ENCODE measurements at regions not wholly inside any gene's neighbourhood (a gene's known extent, or its start where the extent isn't known, plus 50 kb on each side); places are given as distances from the start of the nearest gene placed in this dataset.

DNA sequence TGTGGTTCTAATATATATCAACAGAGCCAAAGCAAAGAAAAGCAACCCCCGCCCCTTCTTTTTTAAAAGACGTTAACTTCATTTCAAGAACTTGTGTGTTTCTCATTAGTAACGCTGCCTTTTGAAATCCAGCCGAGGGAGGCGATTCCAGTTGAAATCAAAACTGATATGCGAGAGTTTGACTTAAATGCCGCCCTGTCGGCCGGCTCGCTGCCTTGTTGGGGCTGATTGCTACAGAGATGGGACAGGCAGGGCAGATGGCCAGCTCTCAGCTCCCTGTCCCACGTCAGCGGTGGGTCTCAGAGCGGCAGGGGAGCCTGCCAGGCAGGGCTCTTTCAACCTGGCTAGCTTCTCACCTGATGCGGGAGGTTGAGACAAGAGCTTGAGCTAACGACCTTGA lies 51.9 kb upstream of the ALX4 start:
- no peaks in the 10 kb centered on the region for H3K36me3 ChIP-seq (ENCODE audit: control insufficient read depth, low read length)
- no peaks in the 10 kb centered on the region for H3K79me2 ChIP-seq (ENCODE audit: control insufficient read depth, low read length)
- H3K9me3 ChIP-seq (ENCODE audit: control insufficient read depth, insufficient read depth, low read length) = no peaks in the 10 kb centered on the region
- no peak overlapping the region for H3K4me2 ChIP-seq (ENCODE audit: low read length)
- no peak overlapping the region for H3K27ac ChIP-seq (ENCODE audit: low read depth, low read length)
- no peaks in the 10 kb centered on the region for H3K9me2 ChIP-seq (replicated peaks; ENCODE audit: control insufficient read depth, low read length)
- H3K27me3 ChIP-seq (ENCODE audit: control insufficient read depth, low read length) = peaks cover 3% of the 10 kb centered on the region; the same call in 1 of the 2 replicates
- H4K20me1 ChIP-seq (ENCODE audit: control insufficient read depth, insufficient read depth, low read depth, low read length) = no peaks in the 10 kb centered on the region
- H3K4me1 ChIP-seq (ENCODE audit: control insufficient read depth, low read length) = no peaks in the 10 kb centered on the region
- H3F3A ChIP-seq (ENCODE audit: control insufficient read depth, insufficient read depth) = no peaks in the 10 kb centered on the region
- TF ChIP-seq, protein P1, sequence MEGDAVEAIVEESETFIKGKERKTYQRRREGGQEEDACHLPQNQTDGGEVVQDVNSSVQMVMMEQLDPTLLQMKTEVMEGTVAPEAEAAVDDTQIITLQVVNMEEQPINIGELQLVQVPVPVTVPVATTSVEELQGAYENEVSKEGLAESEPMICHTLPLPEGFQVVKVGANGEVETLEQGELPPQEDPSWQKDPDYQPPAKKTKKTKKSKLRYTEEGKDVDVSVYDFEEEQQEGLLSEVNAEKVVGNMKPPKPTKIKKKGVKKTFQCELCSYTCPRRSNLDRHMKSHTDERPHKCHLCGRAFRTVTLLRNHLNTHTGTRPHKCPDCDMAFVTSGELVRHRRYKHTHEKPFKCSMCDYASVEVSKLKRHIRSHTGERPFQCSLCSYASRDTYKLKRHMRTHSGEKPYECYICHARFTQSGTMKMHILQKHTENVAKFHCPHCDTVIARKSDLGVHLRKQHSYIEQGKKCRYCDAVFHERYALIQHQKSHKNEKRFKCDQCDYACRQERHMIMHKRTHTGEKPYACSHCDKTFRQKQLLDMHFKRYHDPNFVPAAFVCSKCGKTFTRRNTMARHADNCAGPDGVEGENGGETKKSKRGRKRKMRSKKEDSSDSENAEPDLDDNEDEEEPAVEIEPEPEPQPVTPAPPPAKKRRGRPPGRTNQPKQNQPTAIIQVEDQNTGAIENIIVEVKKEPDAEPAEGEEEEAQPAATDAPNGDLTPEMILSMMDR (IDR thresholded peaks at IDR 0.05; ENCODE audit: low read depth, low read length, poor library complexity, severe bottlenecking) = no peak
- no peak for TF ChIP-seq EZH2phosphoT487 (IDR thresholded peaks at IDR 0.05; ENCODE audit: borderline replicate concordance, low read length)
- no peak overlapping the region for H3K4me3 ChIP-seq (ENCODE audit: low read length)

DNA sequence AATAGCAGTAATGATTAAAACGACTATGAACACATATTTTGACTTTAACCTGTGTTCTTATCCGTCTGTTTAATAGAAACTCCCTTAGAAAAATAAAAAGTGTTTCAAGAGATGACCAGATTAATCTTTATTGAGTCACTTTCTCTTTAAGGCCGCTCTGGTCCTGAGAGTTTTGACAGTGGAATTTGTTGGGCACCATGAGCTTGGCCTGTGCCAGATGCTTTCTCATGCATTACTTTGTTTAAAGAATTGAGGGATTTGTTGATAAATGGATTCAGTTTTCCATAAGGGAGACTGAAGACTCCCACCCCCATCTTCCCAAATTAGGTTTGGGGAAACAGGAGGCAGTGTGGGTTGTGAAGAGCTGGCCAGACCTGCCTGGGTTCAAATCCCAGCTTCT lies 53.2 kb upstream of the ALX4 start:
- no peaks in the 10 kb centered on the region for H3K79me2 ChIP-seq (ENCODE audit: control insufficient read depth, low read length)
- no peak overlapping the region for H3K4me3 ChIP-seq (ENCODE audit: low read length)
- no peaks in the 10 kb centered on the region for H3K9me2 ChIP-seq (replicated peaks; ENCODE audit: control insufficient read depth, low read length)
- H3K36me3 ChIP-seq (ENCODE audit: control insufficient read depth, low read length) = no peaks in the 10 kb centered on the region
- TF ChIP-seq, protein P1 (IDR thresholded peaks at IDR 0.05; ENCODE audit: low read depth, low read length, poor library complexity, severe bottlenecking) = no peak
- peaks cover 3% of the 10 kb centered on the region; the same call in 1 of the 2 replicates for H3K27me3 ChIP-seq (ENCODE audit: control insufficient read depth, low read length)
- H3K27ac ChIP-seq (ENCODE audit: low read depth, low read length) = no peak overlapping the region
- no peaks in the 10 kb centered on the region for H3F3A ChIP-seq (ENCODE audit: control insufficient read depth, insufficient read depth)
- H3K4me1 ChIP-seq (ENCODE audit: control insufficient read depth, low read length) = no peaks in the 10 kb centered on the region
- no peaks in the 10 kb centered on the region for H4K20me1 ChIP-seq (ENCODE audit: control insufficient read depth, insufficient read depth, low read depth, low read length)
- H3K9me3 ChIP-seq (ENCODE audit: control insufficient read depth, insufficient read depth, low read length) = no peaks in the 10 kb centered on the region
- no peak overlapping the region for H3K4me2 ChIP-seq (ENCODE audit: low read length)

DNA sequence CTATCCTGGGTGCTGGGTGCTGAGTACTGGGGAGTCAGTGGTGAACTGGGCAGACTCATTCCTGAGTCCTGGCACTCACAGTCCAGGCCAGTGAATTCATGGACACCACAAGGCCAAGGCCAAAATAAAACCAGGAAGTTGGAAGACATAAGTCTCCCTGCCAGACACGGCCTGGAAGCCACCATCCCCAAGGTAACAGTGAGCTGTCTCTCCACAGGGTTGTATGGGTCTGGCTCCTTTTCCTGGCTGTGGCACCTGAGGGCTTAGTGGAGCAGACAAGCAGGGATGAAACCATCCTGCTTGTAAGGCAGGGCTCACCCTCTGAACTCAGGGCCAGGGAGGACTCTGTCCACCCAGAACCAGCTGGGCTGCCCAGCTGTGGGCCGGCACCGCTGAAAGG lies 54.7 kb upstream of the ALX4 start:
- H3K4me2 ChIP-seq (ENCODE audit: low read length) = no peak overlapping the region
- no peaks in the 10 kb centered on the region for H3K9me2 ChIP-seq (replicated peaks; ENCODE audit: control insufficient read depth, low read length)
- TF ChIP-seq, protein P1 (IDR thresholded peaks at IDR 0.05; ENCODE audit: low read depth, low read length, poor library complexity, severe bottlenecking) = no peak
- TF ChIP-seq EZH2phosphoT487 (IDR thresholded peaks at IDR 0.05; ENCODE audit: borderline replicate concordance, low read length) = no peak
- no peaks in the 10 kb centered on the region for H3K9me3 ChIP-seq (ENCODE audit: control insufficient read depth, insufficient read depth, low read length)
- H3K4me3 ChIP-seq (ENCODE audit: low read length) = no peak overlapping the region
- no peaks in the 10 kb centered on the region for H3K79me2 ChIP-seq (ENCODE audit: control insufficient read depth, low read length)
- H3F3A ChIP-seq (ENCODE audit: control insufficient read depth, insufficient read depth) = no peaks in the 10 kb centered on the region
- H3K4me1 ChIP-seq (ENCODE audit: control insufficient read depth, low read length) = no peaks in the 10 kb centered on the region
- no peaks in the 10 kb centered on the region for H3K36me3 ChIP-seq (ENCODE audit: control insufficient read depth, low read length)
- H4K20me1 ChIP-seq (ENCODE audit: control insufficient read depth, insufficient read depth, low read depth, low read length) = no peaks in the 10 kb centered on the region
- H3K27me3 ChIP-seq (ENCODE audit: control insufficient read depth, low read length) = peaks cover 3% of the 10 kb centered on the region; the same call in 1 of the 2 replicates
- H3K27ac ChIP-seq (ENCODE audit: low read depth, low read length) = no peak overlapping the region

DNA sequence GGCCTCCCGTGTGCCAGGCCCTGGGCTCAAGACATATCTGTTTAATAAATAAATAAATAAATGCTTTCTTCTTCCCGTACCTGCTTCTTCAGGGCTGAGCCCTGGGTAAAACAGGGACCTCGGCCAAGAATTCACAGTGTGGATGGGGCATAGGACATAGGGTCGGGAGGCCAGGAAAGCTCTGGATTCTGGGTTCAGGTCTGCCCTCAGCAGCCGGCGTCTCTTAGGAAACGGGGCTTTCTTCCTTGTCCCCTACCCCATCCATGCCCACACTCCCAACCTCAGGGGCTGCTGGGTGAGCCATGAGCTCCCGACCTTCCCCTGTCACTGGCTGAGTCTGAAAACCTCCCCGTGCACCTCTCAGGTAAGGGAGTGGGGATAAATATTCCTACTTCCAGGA lies 55.7 kb upstream of the ALX4 start:
- Histone ChIP-seq H3K9me3 (ENCODE audit: control insufficient read depth, insufficient read depth, low read length) (no peaks in the 10 kb centered on the region), H3K27me3 (ENCODE audit: control insufficient read depth, low read length) (peaks cover 3% of the 10 kb centered on the region; the same call in 1 of the 2 replicates), H3K36me3 (ENCODE audit: control insufficient read depth, low read length) (no peaks in the 10 kb centered on the region), H3K79me2 (ENCODE audit: control insufficient read depth, low read length) (no peaks in the 10 kb centered on the region), H3K4me1 (ENCODE audit: control insufficient read depth, low read length) (no peaks in the 10 kb centered on the region), H4K20me1 (ENCODE audit: control insufficient read depth, insufficient read depth, low read depth, low read length) (no peaks in the 10 kb centered on the region), H3K9me2 (replicated peaks; ENCODE audit: control insufficient read depth, low read length) (no peaks in the 10 kb centered on the region), H3K4me3 (ENCODE audit: low read length) (no peak overlapping the region), H3K4me2 (ENCODE audit: low read length) (no peak overlapping the region), H3K27ac (ENCODE audit: low read depth, low read length) (no peak overlapping the region), H3F3A (ENCODE audit: control insufficient read depth, insufficient read depth) (no peaks in the 10 kb centered on the region)
- no peak for TF ChIP-seq EZH2phosphoT487 (IDR thresholded peaks at IDR 0.05; ENCODE audit: borderline replicate concordance, low read length)
- TF ChIP-seq, protein P1 (IDR thresholded peaks at IDR 0.05; ENCODE audit: low read depth, low read length, poor library complexity, severe bottlenecking) = no peak
